ENCODE measurements at regions not wholly inside any gene's neighbourhood (a gene's known extent, or its start where the extent isn't known, plus 50 kb on each side); places are given as distances from the start of the nearest gene placed in this dataset.

- no peak for FAIRE-seq
Measured at GRCh38 chr7:17242504-17242903, 55.9 kb upstream of the AHR start.

GRCh38 chr7:17244786-17245185 lies 53.7 kb upstream of the AHR start:
- peak; percentile 41 for FAIRE-seq

GRCh38 chr7:17247357-17247756 lies 51.1 kb upstream of the AHR start:
- no peak for FAIRE-seq

- no peak for FAIRE-seq
Measured at GRCh38 chr7:17248527-17248926, 49.9 kb upstream of the AHR start.

Data from G401.6 (cell line).